GM19397 (cell line): ENCODE measurements at regions not wholly inside any gene's neighbourhood (a gene's known extent, or its start where the extent isn't known, plus 50 kb on each side); places are given as distances from the start of the nearest gene placed in this dataset.

Experiments used
- ATAC-seq: cut with Tn5 transposase; IDR thresholded peaks from one replicate; pipeline ENCODE4 v1.9.1; 2021; ENCODE audit warnings: mild to moderate bottlenecking, moderate library complexity; ENCODE audit not compliant: unreplicated experiment

- ATAC-seq: no peak
These were observed 296.2 kb downstream of the HS3ST1 start for GRCh38 chr4:11132478-11132877.

- ATAC-seq: no peak
These were observed 297.2 kb downstream of the HS3ST1 start for GRCh38 chr4:11131491-11131890.

- ATAC-seq: no peak
These were observed 298.3 kb downstream of the HS3ST1 start for GRCh38 chr4:11130195-11130970.

- ATAC-seq: no peak
These were observed 308.3 kb downstream of the HS3ST1 start for GRCh38 chr4:11120435-11120834.

GRCh38 chr4:11119474-11119873 lies 309.2 kb downstream of the HS3ST1 start:
- ATAC-seq: no peak

GRCh38 chr4:11118513-11118912 lies 310.2 kb downstream of the HS3ST1 start:
- ATAC-seq: no peak

- ATAC-seq: no peak
These were observed 311.8 kb downstream of the HS3ST1 start for GRCh38 chr4:11116940-11117339.

GRCh38 chr4:11111876-11112275 lies 316.8 kb downstream of the HS3ST1 start:
- no peak for ATAC-seq

GRCh38 chr4:11111370-11111769 lies 317.3 kb downstream of the HS3ST1 start:
- ATAC-seq: no peak

GRCh38 chr4:11106759-11107158 lies 321.9 kb downstream of the HS3ST1 start:
- ATAC-seq: no peak

GRCh38 chr4:11106190-11106589 lies 322.5 kb downstream of the HS3ST1 start:
- no peak for ATAC-seq

- ATAC-seq: no peak
These were observed 323.0 kb downstream of the HS3ST1 start for GRCh38 chr4:11105715-11106114.

GRCh38 chr4:11098461-11098860 lies 330.2 kb downstream of the HS3ST1 start:
- ATAC-seq: no peak

GRCh38 chr4:11097725-11098124 lies 331.0 kb downstream of the HS3ST1 start:
- ATAC-seq: no peak

- no peak for ATAC-seq
These were observed 347.7 kb downstream of the HS3ST1 start for GRCh38 chr4:11081006-11081405.

GRCh38 chr4:11079171-11079570 lies 349.5 kb downstream of the HS3ST1 start:
- no peak for ATAC-seq

GRCh38 chr4:11074581-11075241 lies 354.0 kb downstream of the HS3ST1 start:
- no peak for ATAC-seq

- no peak for ATAC-seq
These were observed 355.1 kb downstream of the HS3ST1 start for GRCh38 chr4:11073621-11074051.

- no peak for ATAC-seq
These were observed 355.7 kb downstream of the HS3ST1 start for GRCh38 chr4:11072999-11073398.

- ATAC-seq: no peak
These were observed 356.2 kb downstream of the HS3ST1 start for GRCh38 chr4:11072463-11072862.

GRCh38 chr4:11070813-11071212 lies 357.9 kb downstream of the HS3ST1 start:
- no peak for ATAC-seq

GRCh38 chr4:11069581-11070211 lies 359.0 kb downstream of the HS3ST1 start:
- no peak for ATAC-seq
